GM20000 (cell line): ENCODE measurements at regions not wholly inside any gene's neighbourhood (a gene's known extent, or its start where the extent isn't known, plus 50 kb on each side); places are given as distances from the start of the nearest gene placed in this dataset.

ENCODE experiments used
- DNase-seq: peaks from one replicate; pipeline ENCODE4 v3.0.0; 2012; ENCODE audit warnings: low spot score
- TF ChIP-seq, protein P1 (sequence below): IDR thresholded peaks from 2 replicates; pipeline ENCODE4 v1.5.1; 2012; ENCODE audit warnings: mild to moderate bottlenecking, control low read depth; ENCODE audit errors: extremely low read depth, missing control alignments

- TF ChIP-seq, protein P1, sequence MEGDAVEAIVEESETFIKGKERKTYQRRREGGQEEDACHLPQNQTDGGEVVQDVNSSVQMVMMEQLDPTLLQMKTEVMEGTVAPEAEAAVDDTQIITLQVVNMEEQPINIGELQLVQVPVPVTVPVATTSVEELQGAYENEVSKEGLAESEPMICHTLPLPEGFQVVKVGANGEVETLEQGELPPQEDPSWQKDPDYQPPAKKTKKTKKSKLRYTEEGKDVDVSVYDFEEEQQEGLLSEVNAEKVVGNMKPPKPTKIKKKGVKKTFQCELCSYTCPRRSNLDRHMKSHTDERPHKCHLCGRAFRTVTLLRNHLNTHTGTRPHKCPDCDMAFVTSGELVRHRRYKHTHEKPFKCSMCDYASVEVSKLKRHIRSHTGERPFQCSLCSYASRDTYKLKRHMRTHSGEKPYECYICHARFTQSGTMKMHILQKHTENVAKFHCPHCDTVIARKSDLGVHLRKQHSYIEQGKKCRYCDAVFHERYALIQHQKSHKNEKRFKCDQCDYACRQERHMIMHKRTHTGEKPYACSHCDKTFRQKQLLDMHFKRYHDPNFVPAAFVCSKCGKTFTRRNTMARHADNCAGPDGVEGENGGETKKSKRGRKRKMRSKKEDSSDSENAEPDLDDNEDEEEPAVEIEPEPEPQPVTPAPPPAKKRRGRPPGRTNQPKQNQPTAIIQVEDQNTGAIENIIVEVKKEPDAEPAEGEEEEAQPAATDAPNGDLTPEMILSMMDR = no peak
- no peak for DNase-seq
Measured at GRCh38 chr2:16137080-16137755, 196.9 kb downstream of the MYCN start.

DNA sequence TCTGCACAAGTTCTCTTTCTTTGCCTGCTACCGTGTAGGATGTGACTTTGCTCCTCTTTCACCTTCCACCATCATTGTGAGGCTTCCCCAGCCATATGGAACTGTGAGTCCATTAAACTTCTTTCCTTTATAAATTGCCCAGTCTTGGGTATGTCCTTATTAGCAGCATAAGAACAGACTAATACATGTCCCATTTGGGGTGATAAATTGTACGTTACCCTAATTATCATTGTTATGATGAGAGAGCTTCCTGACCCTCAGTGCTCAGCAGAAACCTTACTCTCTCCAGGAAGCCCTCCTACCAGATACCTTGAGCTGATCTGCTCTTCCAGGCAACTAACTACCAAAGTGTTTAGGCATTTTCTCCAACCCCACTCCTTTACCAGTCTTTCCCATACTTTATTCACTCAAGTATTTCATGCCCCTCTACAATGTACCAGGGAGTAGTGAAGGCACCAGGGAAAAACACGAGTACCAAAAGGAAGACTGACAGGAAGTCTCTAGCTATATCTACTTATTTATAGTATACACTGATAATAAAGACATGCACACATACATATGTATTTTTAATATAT is 196.2 kb downstream of the MYCN start:
- TF ChIP-seq, protein P1 = no peak
- no peak for DNase-seq

DNA sequence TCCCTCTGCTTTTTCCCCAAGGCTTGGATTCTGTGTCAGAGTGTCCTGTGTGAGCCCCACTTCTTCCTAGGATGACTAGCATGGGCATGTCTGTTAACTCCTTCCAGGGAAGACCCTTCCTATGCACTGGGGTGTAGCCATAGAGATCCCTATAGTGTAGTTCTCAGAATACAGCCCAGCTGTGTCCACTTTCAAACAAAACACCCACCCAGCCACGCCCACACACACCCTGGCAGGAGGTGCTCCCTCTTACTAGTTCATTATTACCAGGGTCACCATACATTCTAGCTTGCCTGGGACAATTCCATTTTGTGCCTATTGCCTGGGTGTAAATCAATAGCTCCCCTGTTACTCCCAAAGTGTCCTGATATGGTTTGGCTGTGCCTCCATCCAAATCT is 195.6 kb downstream of the MYCN start:
- DNase-seq = no peak
- TF ChIP-seq, protein P1 = no peak

DNA sequence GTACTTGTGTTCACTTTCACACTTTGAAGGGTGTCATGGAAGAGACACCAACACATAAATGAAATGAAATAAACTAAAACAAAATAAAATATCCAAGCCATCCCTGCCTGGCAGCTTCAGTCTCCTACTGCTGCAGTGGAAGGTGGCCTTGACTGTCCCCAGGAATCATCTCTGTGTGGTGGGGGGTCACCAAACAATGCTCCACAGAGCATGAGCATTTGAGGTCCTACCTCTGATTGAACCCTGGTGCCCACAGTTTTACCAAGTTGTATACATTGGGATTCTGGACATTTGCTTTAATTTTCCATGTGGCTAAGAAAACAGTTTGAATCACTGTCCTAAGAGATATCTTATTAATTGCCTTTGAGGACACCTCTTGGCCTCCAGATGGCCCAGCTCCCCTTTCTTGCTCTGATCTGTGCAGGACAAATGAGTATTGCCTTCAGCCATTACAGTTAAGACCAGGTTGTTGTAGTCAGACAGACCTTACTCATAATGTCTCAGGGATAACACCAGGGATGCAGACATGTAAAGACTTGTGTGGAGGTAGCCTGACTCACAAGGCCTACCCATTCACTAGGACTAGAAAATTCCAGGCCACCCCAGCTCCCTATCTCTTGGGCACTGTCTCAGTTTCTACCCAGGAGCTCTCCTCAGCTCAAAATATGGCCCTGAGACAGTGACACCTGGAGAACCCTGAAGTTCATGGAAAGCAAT is 195.0 kb downstream of the MYCN start:
- TF ChIP-seq, protein P1 = no peak
- DNase-seq = no peak

GRCh38 chr2:16134436-16135165 is 194.3 kb downstream of the MYCN start:
- TF ChIP-seq, protein P1 = no peak
- no peak for DNase-seq

DNA sequence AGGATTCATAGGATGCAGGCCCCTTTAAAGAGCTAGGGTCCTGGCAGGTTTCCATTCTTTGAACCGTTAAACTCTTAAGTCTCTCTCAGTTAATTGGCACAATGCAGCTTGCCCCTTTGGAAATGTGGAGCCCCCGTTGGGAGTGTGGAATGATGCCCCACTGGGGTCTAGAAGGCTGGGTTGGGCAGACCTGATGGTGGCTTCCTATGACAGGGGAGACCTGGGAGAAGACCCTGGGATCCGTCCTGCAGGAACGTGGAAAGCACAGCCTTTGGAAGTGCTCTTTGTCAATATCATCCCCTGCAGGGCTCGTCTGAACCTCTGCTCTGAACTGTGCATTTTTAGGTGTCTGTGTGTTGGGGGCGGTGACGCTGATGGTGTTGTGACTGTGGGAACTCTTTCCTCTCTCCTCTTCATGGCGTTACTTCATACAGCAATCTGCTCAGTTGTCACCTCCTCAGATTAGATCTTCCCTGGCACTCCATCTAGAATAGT is 190.6 kb downstream of the MYCN start:
- no peak for DNase-seq
- TF ChIP-seq, protein P1 = no peak

DNA sequence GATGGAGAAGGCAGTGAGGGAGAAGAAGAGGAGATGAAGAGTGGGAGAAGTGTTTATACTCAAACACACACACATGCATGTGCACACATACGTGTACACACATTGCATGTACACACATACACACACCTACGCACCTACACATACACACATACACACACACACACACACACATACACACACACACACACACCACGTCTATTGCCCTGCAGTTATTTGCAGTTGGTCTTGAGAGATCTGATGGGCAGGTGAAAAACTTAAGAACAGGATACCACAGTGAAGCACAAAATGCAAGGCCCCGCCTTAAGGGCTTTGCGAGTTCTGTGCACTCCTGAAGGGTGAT is 190.2 kb downstream of the MYCN start:
- TF ChIP-seq, protein P1 = no peak
- DNase-seq = no peak
